Lung (tissue), 11 donors: ENCODE measurements at regions not wholly inside any gene's neighbourhood (a gene's known extent, or its start where the extent isn't known, plus 50 kb on each side); places are given as distances from the start of the nearest gene placed in this dataset.

ENCODE experiments used
- ATAC-seq: fragments of 200-7000 bp; cut with Tn5 transposase; one replicate; pipeline ENCODE4 v1.9.1; 2020; ENCODE audit warnings: moderate number of reproducible peaks; ENCODE audit not compliant: insufficient read depth, low FRiP score
- DNase-seq, 3 donors: peaks; one replicate each; pipeline ENCODE4 v3.0.0-alpha.2; 2013 to 2017
- H3K27ac ChIP-seq, 2 donors: one replicate each; pipeline ENCODE4 v1.5.1; 2013; ENCODE audit warnings: mild to moderate bottlenecking in 2 of 2, moderate library complexity in 2 of 2, control low read depth in 1 of 2, inconsistent platforms in 1 of 2, low read depth in 1 of 2, low read length in 1 of 2
- H3K27me3 ChIP-seq, 3 donors: one replicate each; pipeline ENCODE4 v1.5.1; 2013; ENCODE audit warnings: low read length in 2 of 3; ENCODE audit not compliant: control insufficient read depth in 3 of 3, insufficient read depth in 3 of 3
- H3K36me3 ChIP-seq, 4 donors: one replicate each; pipeline ENCODE4 v1.5.1; 2013; ENCODE audit warnings: low read length in 4 of 4, mild to moderate bottlenecking in 1 of 4, moderate library complexity in 1 of 4; ENCODE audit not compliant: control insufficient read depth in 4 of 4, insufficient read depth in 4 of 4
- H3K4me1 ChIP-seq, 5 donors: one replicate each; pipeline ENCODE4 v1.5.1; 2013; ENCODE audit warnings: low read length in 5 of 5, mild to moderate bottlenecking in 2 of 5, moderate library complexity in 1 of 5; ENCODE audit not compliant: control insufficient read depth in 5 of 5, insufficient read depth in 5 of 5
- H3K4me3 ChIP-seq: one replicate; pipeline ENCODE4 v1.5.1; 2013; ENCODE audit warnings: mild to moderate bottlenecking, control low read depth, moderate library complexity
- H3K9ac ChIP-seq, 2 donors: one replicate each; pipeline ENCODE4 v1.5.1; 2013; ENCODE audit warnings: low read length in 2 of 2, control low read depth in 1 of 2; ENCODE audit not compliant: insufficient read depth in 1 of 2
- H3K9me3 ChIP-seq, 4 donors: one replicate each; pipeline ENCODE4 v1.5.1; 2013; ENCODE audit warnings: low read length in 3 of 4, mild to moderate bottlenecking in 1 of 4, moderate library complexity in 1 of 4; ENCODE audit not compliant: control insufficient read depth in 4 of 4, insufficient read depth in 3 of 4
- CTCF ChIP-seq: IDR thresholded peaks from 2 replicates; pipeline ENCODE4 v1.5.1; 2012; ENCODE audit warnings: mild to moderate bottlenecking; ENCODE audit errors: control extremely low read depth, extremely low read depth
- WGBS, 2 donors: extraction: QIAGEN DNeasy Blood & Tissue Kit; methylation state at CpG; one replicate each; pipeline ENCODE4 v1.1.7; 2013; 5-methylcytosine and 5-hydroxymethylcytosine counted together
- donor health status: control.
- donor health status: control.
- donor health status: Bipolar disorder and iron deficiency.
- donor health status: healthy.
- donor health status: DM: yes; HTN: yes; CAD: no.

- Histone ChIP-seq H3K4me1 (no peaks in the 10 kb centered on the region), H3K4me3 (no peak overlapping the region), H3K27ac (no peak overlapping the region), H3K9me3 (peaks cover 0 to 3% (median 0%) of the 10 kb centered on the region in 4 donors), H3K27me3 (no peaks in the 10 kb centered on the region), H3K36me3 (no peaks in the 10 kb centered on the region), H3K9ac (no peak overlapping the region)
- DNase-seq (no peak), ATAC-seq (no peak)
- WGBS, 2 donors: 90 to 92% methylated on average over 16 of the region's 16 CpGs
- TF ChIP-seq CTCF: no peak
These were observed 81.6 kb downstream of the PLXNA1 start for GRCh38 chr3:127064391-127065137.

- ATAC-seq: no peak
- no peaks in the 10 kb centered on the region for H3K27me3 ChIP-seq
- H3K9ac ChIP-seq: no peak overlapping the region
- H3K9me3 ChIP-seq: peaks cover 0 to 3% (median 0%) of the 10 kb centered on the region in 4 donors
- TF ChIP-seq CTCF: no peak
- H3K27ac ChIP-seq: no peak overlapping the region
- 88 to 89% methylated on average over 5 of the region's 5 CpGs for WGBS, 2 donors
- no peak for DNase-seq
- H3K4me3 ChIP-seq: no peak overlapping the region
- no peaks in the 10 kb centered on the region for H3K4me1 ChIP-seq
- H3K36me3 ChIP-seq: no peaks in the 10 kb centered on the region
These were observed 82.2 kb downstream of the PLXNA1 start for GRCh38 chr3:127065138-127065427.

- peaks cover 0 to 3% (median 0%) of the 10 kb centered on the region in 4 donors for H3K9me3 ChIP-seq
- no peak for ATAC-seq
- H3K4me1 ChIP-seq: no peaks in the 10 kb centered on the region
- no peak for TF ChIP-seq CTCF
- no peak overlapping the region for H3K9ac ChIP-seq
- WGBS, 2 donors: 77 to 83% methylated on average over 17 of the region's 17 CpGs
- H3K4me3 ChIP-seq: no peak overlapping the region
- no peak overlapping the region for H3K27ac ChIP-seq
- H3K36me3 ChIP-seq: no peaks in the 10 kb centered on the region
- peak in 1 of 3 donors; percentile 17 for DNase-seq
- no peaks in the 10 kb centered on the region for H3K27me3 ChIP-seq
These were observed 82.8 kb downstream of the PLXNA1 start for GRCh38 chr3:127065561-127066290.
